ENCODE measurements at regions not wholly inside any gene's neighbourhood (a gene's known extent, or its start where the extent isn't known, plus 50 kb on each side); places are given as distances from the start of the nearest gene placed in this dataset.

DNA sequence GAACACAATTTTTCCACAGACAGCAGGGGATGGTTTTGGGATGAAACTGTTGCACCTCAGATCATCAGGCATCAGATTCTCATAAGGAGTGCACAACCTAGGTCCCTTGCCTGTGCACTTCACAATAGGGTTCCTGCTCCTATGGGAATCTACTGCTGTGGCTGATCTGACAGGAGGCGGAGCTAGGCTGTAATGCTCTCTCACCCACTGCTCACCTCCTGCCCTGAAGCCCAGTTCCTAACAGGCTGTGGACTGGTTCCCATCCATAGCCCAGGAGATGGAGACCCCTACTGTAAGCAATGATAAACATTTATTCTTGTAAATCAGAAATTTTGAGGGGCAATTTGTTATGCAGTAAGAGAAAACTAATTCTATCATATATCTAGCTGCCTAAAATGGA, 1234.7 kb downstream of the SLITRK1 start:
- H3K4me3 ChIP-seq (replicated peaks; ENCODE audit: low read depth, low read length) = no peak overlapping the region
- DNase-seq (ENCODE audit: extremely low read depth, low read depth) = no peak
- no peak for TF ChIP-seq CTCF (IDR thresholded peaks at IDR 0.05; ENCODE audit: low read depth, low read length, missing control alignments)

GRCh38 chr13:82636119-82636518, 1246.2 kb downstream of the SLITRK1 start:
- no peak overlapping the region for H3K4me3 ChIP-seq (replicated peaks; ENCODE audit: low read depth, low read length)
- DNase-seq (ENCODE audit: extremely low read depth, low read depth) = no peak
- TF ChIP-seq CTCF (IDR thresholded peaks at IDR 0.05; ENCODE audit: low read depth, low read length, missing control alignments) = no peak

DNA sequence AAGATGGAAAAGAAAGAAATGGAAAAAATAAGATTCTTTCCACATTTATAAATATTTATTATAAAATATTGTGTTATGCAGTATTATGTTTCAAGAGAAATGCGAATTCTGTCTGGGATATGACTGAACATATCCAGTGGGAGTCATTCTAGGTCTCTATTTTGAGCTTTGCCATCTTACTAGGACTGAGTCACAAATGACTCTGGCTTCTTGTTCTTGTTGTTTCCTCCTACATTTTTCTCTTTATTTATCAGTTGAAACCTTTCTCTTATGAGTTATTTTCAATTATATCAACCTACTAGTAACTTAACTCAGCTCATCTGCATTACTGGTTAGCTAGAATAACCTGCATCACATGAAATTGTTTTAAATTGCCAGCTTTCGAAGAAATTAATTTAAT, 1247.3 kb downstream of the SLITRK1 start:
- no peak for TF ChIP-seq CTCF (IDR thresholded peaks at IDR 0.05; ENCODE audit: low read depth, low read length, missing control alignments)
- no peak for DNase-seq (ENCODE audit: extremely low read depth, low read depth)
- no peak overlapping the region for H3K4me3 ChIP-seq (replicated peaks; ENCODE audit: low read depth, low read length)

DNA sequence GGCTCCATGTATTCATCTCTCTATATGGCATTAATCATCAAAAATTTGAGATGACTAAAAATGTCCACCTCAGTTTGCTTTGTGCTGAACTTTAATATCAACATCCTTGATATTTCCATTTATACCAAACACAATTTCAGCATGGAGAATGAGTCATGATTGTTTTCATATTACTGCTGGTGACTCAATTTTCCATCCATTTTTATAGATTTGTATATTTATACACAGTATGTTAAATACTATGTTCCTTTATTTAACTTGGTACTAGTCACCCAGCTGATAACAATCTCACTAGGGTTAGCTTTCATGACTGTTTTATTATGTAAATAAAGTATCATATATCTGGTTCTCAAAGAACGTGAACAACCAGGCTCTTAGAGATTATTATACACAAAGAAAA, 1255.1 kb downstream of the SLITRK1 start:
- H3K4me3 ChIP-seq (replicated peaks; ENCODE audit: low read depth, low read length) = no peak overlapping the region
- no peak for DNase-seq (ENCODE audit: extremely low read depth, low read depth)
- no peak for TF ChIP-seq CTCF (IDR thresholded peaks at IDR 0.05; ENCODE audit: low read depth, low read length, missing control alignments)

GRCh38 chr13:82625717-82626116, 1256.6 kb downstream of the SLITRK1 start:
- H3K4me3 ChIP-seq (replicated peaks; ENCODE audit: low read depth, low read length) = no peak overlapping the region
- DNase-seq (ENCODE audit: extremely low read depth, low read depth) = no peak
- TF ChIP-seq CTCF (IDR thresholded peaks at IDR 0.05; ENCODE audit: low read depth, low read length, missing control alignments) = no peak

DNA sequence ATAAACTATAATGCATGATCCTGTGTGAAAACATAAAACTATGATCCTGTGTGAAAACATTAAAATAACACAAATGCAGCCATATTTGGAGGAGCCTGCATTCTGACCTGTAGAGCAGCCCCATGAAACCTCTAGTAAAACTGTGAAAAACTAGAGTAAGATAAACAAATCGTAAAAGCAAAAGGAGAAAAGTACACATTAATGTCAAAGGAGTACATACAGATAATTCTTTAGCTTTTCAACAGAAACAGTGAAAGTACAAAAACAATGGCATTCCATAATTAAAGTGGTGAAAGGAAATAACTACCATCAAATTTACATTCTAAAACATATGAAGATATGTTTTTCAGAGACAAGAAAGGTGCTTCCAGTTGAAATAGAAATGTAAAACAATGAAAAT, 1267.2 kb downstream of the SLITRK1 start:
- DNase-seq (ENCODE audit: extremely low read depth, low read depth) = no peak
- no peak overlapping the region for H3K4me3 ChIP-seq (replicated peaks; ENCODE audit: low read depth, low read length)
- no peak for TF ChIP-seq CTCF (IDR thresholded peaks at IDR 0.05; ENCODE audit: low read depth, low read length, missing control alignments)

- no peak for DNase-seq (ENCODE audit: extremely low read depth, low read depth)
- H3K4me3 ChIP-seq (replicated peaks; ENCODE audit: low read depth, low read length) = no peak overlapping the region
- no peak for TF ChIP-seq CTCF (IDR thresholded peaks at IDR 0.05; ENCODE audit: low read depth, low read length, missing control alignments)
Measured at GRCh38 chr13:82614086-82614485, 1268.2 kb downstream of the SLITRK1 start.
